Epithelial cell of esophagus (primary cell): ENCODE measurements at regions not wholly inside any gene's neighbourhood (a gene's known extent, or its start where the extent isn't known, plus 50 kb on each side); places are given as distances from the start of the nearest gene placed in this dataset.

Source experiments
- DNase-seq: peaks from one replicate; pipeline ENCODE4 v3.0.0; 2010; ENCODE audit warnings: low read depth
- H3K4me3 ChIP-seq: 2 replicates; pipeline ENCODE4 v1.5.1; 2011; ENCODE audit warnings: mild to moderate bottlenecking, low read length, control low read depth
- TF ChIP-seq, protein P1 (sequence below): IDR thresholded peaks from 2 replicates; pipeline ENCODE4 v1.5.1; 2011; ENCODE audit warnings: low read depth, mild to moderate bottlenecking, low read length, control low read depth, inconsistent platforms; ENCODE audit not compliant: insufficient read depth; ENCODE audit errors: missing control alignments

- H3K4me3 ChIP-seq: no peak overlapping the region
- DNase-seq: no peak
- TF ChIP-seq, protein P1, sequence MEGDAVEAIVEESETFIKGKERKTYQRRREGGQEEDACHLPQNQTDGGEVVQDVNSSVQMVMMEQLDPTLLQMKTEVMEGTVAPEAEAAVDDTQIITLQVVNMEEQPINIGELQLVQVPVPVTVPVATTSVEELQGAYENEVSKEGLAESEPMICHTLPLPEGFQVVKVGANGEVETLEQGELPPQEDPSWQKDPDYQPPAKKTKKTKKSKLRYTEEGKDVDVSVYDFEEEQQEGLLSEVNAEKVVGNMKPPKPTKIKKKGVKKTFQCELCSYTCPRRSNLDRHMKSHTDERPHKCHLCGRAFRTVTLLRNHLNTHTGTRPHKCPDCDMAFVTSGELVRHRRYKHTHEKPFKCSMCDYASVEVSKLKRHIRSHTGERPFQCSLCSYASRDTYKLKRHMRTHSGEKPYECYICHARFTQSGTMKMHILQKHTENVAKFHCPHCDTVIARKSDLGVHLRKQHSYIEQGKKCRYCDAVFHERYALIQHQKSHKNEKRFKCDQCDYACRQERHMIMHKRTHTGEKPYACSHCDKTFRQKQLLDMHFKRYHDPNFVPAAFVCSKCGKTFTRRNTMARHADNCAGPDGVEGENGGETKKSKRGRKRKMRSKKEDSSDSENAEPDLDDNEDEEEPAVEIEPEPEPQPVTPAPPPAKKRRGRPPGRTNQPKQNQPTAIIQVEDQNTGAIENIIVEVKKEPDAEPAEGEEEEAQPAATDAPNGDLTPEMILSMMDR: no peak
These were observed 328.0 kb upstream of the XYLT1 start for GRCh38 chr16:17798716-17799115.

GRCh38 chr16:17793354-17793753 lies 322.6 kb upstream of the XYLT1 start:
- TF ChIP-seq, protein P1: no peak
- H3K4me3 ChIP-seq: no peak overlapping the region
- no peak for DNase-seq

GRCh38 chr16:17784073-17784472 lies 313.3 kb upstream of the XYLT1 start:
- DNase-seq: peak; percentile 3
- TF ChIP-seq, protein P1: no peak
- H3K4me3 ChIP-seq: no peak overlapping the region

DNA sequence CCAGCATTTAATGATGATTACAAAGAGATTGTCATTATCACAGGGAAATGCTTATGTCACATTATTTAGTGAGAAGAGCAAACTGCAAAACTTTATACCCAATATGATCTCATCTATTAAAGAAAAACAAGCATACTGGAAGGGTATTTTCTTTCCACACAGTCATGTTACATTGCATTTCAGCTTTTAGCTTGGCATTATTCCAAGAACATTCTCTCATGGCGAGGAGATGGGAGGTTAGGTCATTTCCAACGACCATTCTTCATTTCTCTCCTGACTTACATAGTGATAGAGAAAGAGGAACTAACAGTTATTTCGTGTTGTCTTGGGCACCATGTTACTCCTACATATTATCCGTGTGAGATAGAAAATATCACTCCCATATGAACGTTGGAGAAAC lies 309.4 kb upstream of the XYLT1 start:
- TF ChIP-seq, protein P1: no peak
- no peak for DNase-seq
- no peak overlapping the region for H3K4me3 ChIP-seq

GRCh38 chr16:17777408-17777863 lies 306.7 kb upstream of the XYLT1 start:
- no peak overlapping the region for H3K4me3 ChIP-seq
- no peak for DNase-seq
- TF ChIP-seq, protein P1: no peak

- TF ChIP-seq, protein P1: no peak
- no peak overlapping the region for H3K4me3 ChIP-seq
These were observed 306.1 kb upstream of the XYLT1 start for GRCh38 chr16:17776888-17777287.

GRCh38 chr16:17776465-17776864 lies 305.7 kb upstream of the XYLT1 start:
- H3K4me3 ChIP-seq: no peak overlapping the region
- TF ChIP-seq, protein P1: no peak
- DNase-seq: no peak

More at GRCh38 chr16:17776888-17777287, 306.1 kb upstream of the XYLT1 start:
- DNase-seq: no peak
